HepG2 (cell line): ENCODE measurements at regions not wholly inside any gene's neighbourhood (a gene's known extent, or its start where the extent isn't known, plus 50 kb on each side); places are given as distances from the start of the nearest gene placed in this dataset.

ENCODE experiments used
- ATAC-seq: fragments of 200-7000 bp; cut with Tn5 transposase; 3 replicates; pipeline ENCODE4 v1.9.1; 2020; ENCODE audit warnings: mild to moderate bottlenecking, moderate library complexity
- BruUV-seq: library from RNA; stranded (reverse); fragments of 400-500 nt; replicated peaks from 2 replicates; lab custom pipeline; 2021; lab: Mats Ljungman, UMichigan
- CTCF ChIA-PET: fragments of 300-600 bp; formaldehyde crosslinking; extraction: SDS; loops from one replicate; lab custom pipeline; 2021; ENCODE audit warnings: low total read pairs, inconsistent platforms, low intra/inter-chr PET ratio; lab: Yijun Ruan, JAX
- POLR2A ChIA-PET: fragments of 350-600 bp; sonication (Branson Sonifier 250); formaldehyde crosslinking; loops from one replicate; lab custom pipeline; 2020; ENCODE audit warnings: antibody characterized with exemption, inconsistent platforms; lab: Yijun Ruan, JAX
- DNase-seq: peaks from one replicate; pipeline ENCODE4 v3.0.0-alpha.2; 2015; ENCODE audit warnings: low spot score
- FAIRE-seq: peaks from 3 replicates; lab custom pipeline; 2011; peaks lifted over from hg19 to GRCh38; lab: Jason Lieb, UNC
- H2AFZ ChIP-seq: one replicate; pipeline ENCODE4 v1.6.1; 2011; ENCODE audit warnings: low read length, inconsistent platforms
- H3K27ac ChIP-seq: fragments of 300-600 bp; 3 replicates; pipeline ENCODE4 v1.8.0; 2011; ENCODE audit warnings: mixed run types, mild to moderate bottlenecking, mixed read lengths, low read length, inconsistent platforms; ENCODE audit not compliant: insufficient read depth; ENCODE audit errors: extremely low read length
- H3K27me3 ChIP-seq, 2 experiments: fragments of 200-600 bp in 1 of 2; 2 replicates in 1 of 2; 3 replicates in 1 of 2; pipeline versions ENCODE4 v1.6.0 to v1.8.0; 2011; ENCODE audit warnings: low read length in 2 of 2, mild to moderate bottlenecking in 2 of 2, moderate library complexity in 2 of 2, inconsistent platforms in 1 of 2; ENCODE audit not compliant: insufficient read depth in 2 of 2, control insufficient read depth in 1 of 2
- H3K36me3 ChIP-seq, 2 experiments: fragments of 200-600 bp in 1 of 2; replicated peaks in 1 of 2; 2 replicates in 1 of 2; 3 replicates in 1 of 2; pipeline versions ENCODE4 v1.5.1 to v1.8.0; 2011; ENCODE audit warnings: low read length in 2 of 2, inconsistent platforms in 1 of 2; ENCODE audit not compliant: insufficient read depth in 2 of 2, control insufficient read depth in 1 of 2
- H3K4me1 ChIP-seq: 2 replicates; pipeline ENCODE4 v1.5.1; 2012; ENCODE audit warnings: low read length, inconsistent platforms; ENCODE audit not compliant: insufficient read depth
- H3K4me2 ChIP-seq: 2 replicates; pipeline ENCODE4 v1.6.0; 2011; ENCODE audit warnings: low read depth, low read length, inconsistent platforms
- H3K4me3 ChIP-seq, 3 experiments: fragments of 200-600 bp in 1 of 3; sonication (generic), shearing (Covaris generic) in 1 of 3; replicated peaks in 1 of 3; 2 replicates each; pipeline ENCODE4 v1.5.1; 2011 to 2016; ENCODE audit warnings: low read length in 3 of 3, inconsistent platforms in 2 of 3, low read depth in 2 of 3, mild to moderate bottlenecking in 2 of 3, control low read depth in 1 of 3, mixed read lengths in 1 of 3; ENCODE audit not compliant: insufficient read depth in 1 of 3
- H3K79me2 ChIP-seq: one replicate; pipeline ENCODE4 v1.6.1; 2011; ENCODE audit warnings: low read length, inconsistent platforms; ENCODE audit not compliant: insufficient read depth
- H3K9ac ChIP-seq: 2 replicates; pipeline ENCODE4 v1.6.0; 2011; ENCODE audit warnings: mild to moderate bottlenecking, low read depth, low read length, inconsistent platforms; ENCODE audit not compliant: insufficient read depth
- H3K9me3 ChIP-seq: 2 replicates; pipeline ENCODE4 v1.5.1; 2012; ENCODE audit warnings: mild to moderate bottlenecking, low read length
- H4K20me1 ChIP-seq: 2 replicates; pipeline ENCODE4 v1.6.0; 2011; ENCODE audit warnings: inconsistent platforms, mild to moderate bottlenecking, low read length, moderate library complexity; ENCODE audit not compliant: insufficient read depth
- GRHL1 ChIP-seq: sonication (generic); formaldehyde crosslinking; conservative IDR thresholded peaks from 2 replicates; pipeline ENCODE4 v1.8.0; 2022; ENCODE audit warnings: missing genetic modification reagents
- GTF2F1 ChIP-seq: fragments of 150-350 bp; IDR thresholded peaks from 2 replicates; pipeline ENCODE4 v1.6.1; 2014; ENCODE audit warnings: low read length
- JUNB ChIP-seq: sonication (generic); formaldehyde crosslinking; IDR thresholded peaks from 2 replicates; pipeline ENCODE4 v1.8.0; 2022; ENCODE audit warnings: missing genetic modification reagents, mild to moderate bottlenecking, borderline replicate concordance
- MYNN ChIP-seq: sonication (generic); formaldehyde crosslinking; IDR thresholded peaks from 2 replicates; pipeline ENCODE4 v1.4.0; 2020; ENCODE audit warnings: mild to moderate bottlenecking, low read depth, missing genetic modification reagents
- REPIN1 ChIP-seq: sonication (generic); formaldehyde crosslinking; IDR thresholded peaks from 2 replicates; pipeline ENCODE4 v1.8.0; 2022; ENCODE audit warnings: missing genetic modification reagents, low read depth, mild to moderate bottlenecking, borderline replicate concordance
- STAT5B ChIP-seq: sonication (generic); formaldehyde crosslinking; IDR thresholded peaks from 2 replicates; pipeline ENCODE4 v1.4.0; 2020; ENCODE audit warnings: missing genetic modification reagents
- THAP7 ChIP-seq: sonication (generic); formaldehyde crosslinking; IDR thresholded peaks from 2 replicates; pipeline ENCODE4 v1.8.1; 2023; ENCODE audit warnings: mild to moderate bottlenecking, missing genetic modification reagents
- ZBTB34 ChIP-seq: sonication (generic); formaldehyde crosslinking; IDR thresholded peaks from 2 replicates; pipeline ENCODE4 v1.8.0; 2022; ENCODE audit warnings: mild to moderate bottlenecking, missing genetic modification reagents
- ZBTB44 ChIP-seq: sonication (generic); formaldehyde crosslinking; IDR thresholded peaks from 2 replicates; pipeline ENCODE4 v1.4.0; 2020; ENCODE audit warnings: missing genetic modification reagents
- ZFP36L2 ChIP-seq: sonication (generic); formaldehyde crosslinking; IDR thresholded peaks from 2 replicates; pipeline ENCODE4 v1.4.0; 2020; ENCODE audit warnings: missing genetic modification reagents
- ZGPAT ChIP-seq: IDR thresholded peaks from 2 replicates; pipeline ENCODE4 v1.6.1; 2016; ENCODE audit warnings: mild to moderate bottlenecking
- ZNF224 ChIP-seq: sonication (generic); formaldehyde crosslinking; IDR thresholded peaks from 2 replicates; pipeline ENCODE4 v1.5.0; 2020; ENCODE audit warnings: mild to moderate bottlenecking, missing genetic modification reagents
- ZNF225 ChIP-seq: sonication (generic); formaldehyde crosslinking; IDR thresholded peaks from 2 replicates; pipeline ENCODE4 v1.4.0; 2020; ENCODE audit warnings: mild to moderate bottlenecking, missing genetic modification reagents
- ZNF329 ChIP-seq: sonication (generic); formaldehyde crosslinking; IDR thresholded peaks from 2 replicates; pipeline ENCODE4 v1.9.0; 2021; ENCODE audit warnings: low read depth, mild to moderate bottlenecking, missing genetic modification reagents
- ZNF564 ChIP-seq: sonication (generic); formaldehyde crosslinking; IDR thresholded peaks from 2 replicates; pipeline ENCODE4 v1.8.1; 2023; ENCODE audit warnings: mild to moderate bottlenecking, missing genetic modification reagents
- ZNF772 ChIP-seq: sonication (generic); formaldehyde crosslinking; IDR thresholded peaks from 2 replicates; pipeline ENCODE4 v1.5.0; 2020; ENCODE audit warnings: mild to moderate bottlenecking, missing genetic modification reagents
- ZNF777 ChIP-seq: sonication (generic); formaldehyde crosslinking; IDR thresholded peaks from 2 replicates; pipeline ENCODE4 v1.4.0; 2020; ENCODE audit warnings: missing genetic modification reagents
- WGBS: methylation state at CpG from one replicate; pipeline ENCODE4 v1.1.6; 2017; ENCODE audit warnings: low lambda C conversion rate; 5-methylcytosine and 5-hydroxymethylcytosine counted together
- in situ Hi-C: cut with HindIII; loops from 2 replicates; pipeline ENCODE4 v1.10.0; 2017; ENCODE audit warnings: low pct_unique_long_range_greater_than_20kb; ENCODE audit not compliant: extremely low pct_ligation_motif_present
- intact Hi-C: fragments of 100-400 bp; cut with micrococcal nuclease; formaldehyde crosslinking; loops from one replicate; pipeline ENCODE4 v1.10.0; 2022; ENCODE audit not compliant: unreplicated experiment

GRCh38 chr1:157312082-157312812, 174.1 kb upstream of the ETV3 start (continued):
- no peak for TF ChIP-seq JUNB (CRISPR knock-in tag)
- no peak for TF ChIP-seq ZGPAT
- no peak for TF ChIP-seq ZNF564 (CRISPR knock-in tag)
- no peak for TF ChIP-seq ZNF777

GRCh38 chr1:157311730-157312081, 173.5 kb upstream of the ETV3 start:
- 19% methylated on average over 5 of the region's 5 CpGs for WGBS
- Histone ChIP-seq H2AFZ (no peak overlapping the region), H3K9me3 (no peaks in the 10 kb centered on the region), H3K27me3 (no peaks in the 10 kb centered on the region; a peak in 1 of 5 replicates), H3K4me2 (no peak overlapping the region), H3K27ac (no peak overlapping the region), H3K4me1 (no peaks in the 10 kb centered on the region), H3K79me2 (no peaks in the 10 kb centered on the region), H4K20me1 (no peaks in the 10 kb centered on the region), H3K4me3 (no peak overlapping the region), H3K9ac (no peak overlapping the region), H3K36me3 (no peaks in the 10 kb centered on the region)
- ATAC-seq (no peak), DNase-seq (no peak), FAIRE-seq (no peak)
- POLR2A ChIA-PET, result no interaction called here
- intact Hi-C loops, result loop anchor here (1.0 kb wide), 1 partner anchor 118 kb away; no protein-coding TSS in a partner anchor
- BruUV-seq, result no TSS peak
- in situ Hi-C loops, result no loop called here
- CTCF ChIA-PET, result interaction anchor here (1.4 to 1.7 kb wide), 2 partner anchors 115 to 118 kb away, joined by 6 to 8 read pairs; no protein-coding TSS in a partner anchor
- TF ChIP-seq REPIN1 (no peak), ZBTB44 (CRISPR knock-in tag) (no peak), ZBTB34 (CRISPR knock-in tag) (no peak), ZNF772 (CRISPR knock-in tag) (no peak), GRHL1 (CRISPR knock-in tag) (no peak), ZFP36L2 (CRISPR knock-in tag) (no peak), ZNF225 (CRISPR knock-in tag) (no peak), GTF2F1 (no peak), STAT5B (CRISPR knock-in tag) (no peak), ZNF224 (CRISPR knock-in tag) (no peak), THAP7 (CRISPR knock-in tag) (no peak), MYNN (CRISPR knock-in tag) (no peak), ZNF329 (CRISPR knock-in tag) (no peak)
